ENCODE measurements at regions not wholly inside any gene's neighbourhood (a gene's known extent, or its start where the extent isn't known, plus 50 kb on each side); places are given as distances from the start of the nearest gene placed in this dataset.

DNA sequence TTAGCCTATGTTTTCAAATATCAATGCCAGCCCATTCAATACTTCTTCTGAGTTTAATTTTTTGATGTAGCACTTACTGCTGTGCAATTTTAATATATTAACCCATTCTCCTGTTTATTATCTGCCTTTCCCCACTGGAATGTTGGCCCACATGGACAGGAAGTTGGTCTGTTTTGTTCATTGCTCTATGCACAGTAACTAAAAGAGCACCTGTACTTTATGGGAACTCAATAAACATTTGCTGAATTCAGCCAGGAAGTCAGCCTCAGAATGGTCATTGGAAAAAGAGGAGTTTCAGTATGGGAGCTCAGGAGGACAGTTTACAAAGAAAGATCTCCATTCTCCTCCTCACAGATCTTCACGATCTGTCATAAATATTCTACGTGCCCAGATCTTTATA is 510.5 kb upstream of the AGA start:
- Mint-ChIP-seq H3K4me1 (ENCODE audit: low read depth, unreplicated experiment) (no peaks in the 10 kb centered on the region), H3K4me3 (ENCODE audit: unreplicated experiment) (no peak overlapping the region), H3K27ac (ENCODE audit: unreplicated experiment) (no peak overlapping the region), H3K27me3 (ENCODE audit: insufficient read depth, unreplicated experiment) (no peaks in the 10 kb centered on the region), H3K36me3 (ENCODE audit: insufficient read depth, unreplicated experiment) (no peaks in the 10 kb centered on the region), H3K9me3 (ENCODE audit: unreplicated experiment) (no peaks in the 10 kb centered on the region)
- H3K27me3 ChIP-seq (replicated peaks; ENCODE audit: control insufficient read depth, insufficient read depth, low read length): no peaks in the 10 kb centered on the region
- no peaks in the 10 kb centered on the region for H3K9me3 ChIP-seq
- no peak overlapping the region for H3K4me3 ChIP-seq (ENCODE audit: low read depth, low read length)
- intact Hi-C loops (cut with micrococcal nuclease; ENCODE audit: unreplicated experiment): no loop called here
- TF ChIP-seq, protein P1, sequence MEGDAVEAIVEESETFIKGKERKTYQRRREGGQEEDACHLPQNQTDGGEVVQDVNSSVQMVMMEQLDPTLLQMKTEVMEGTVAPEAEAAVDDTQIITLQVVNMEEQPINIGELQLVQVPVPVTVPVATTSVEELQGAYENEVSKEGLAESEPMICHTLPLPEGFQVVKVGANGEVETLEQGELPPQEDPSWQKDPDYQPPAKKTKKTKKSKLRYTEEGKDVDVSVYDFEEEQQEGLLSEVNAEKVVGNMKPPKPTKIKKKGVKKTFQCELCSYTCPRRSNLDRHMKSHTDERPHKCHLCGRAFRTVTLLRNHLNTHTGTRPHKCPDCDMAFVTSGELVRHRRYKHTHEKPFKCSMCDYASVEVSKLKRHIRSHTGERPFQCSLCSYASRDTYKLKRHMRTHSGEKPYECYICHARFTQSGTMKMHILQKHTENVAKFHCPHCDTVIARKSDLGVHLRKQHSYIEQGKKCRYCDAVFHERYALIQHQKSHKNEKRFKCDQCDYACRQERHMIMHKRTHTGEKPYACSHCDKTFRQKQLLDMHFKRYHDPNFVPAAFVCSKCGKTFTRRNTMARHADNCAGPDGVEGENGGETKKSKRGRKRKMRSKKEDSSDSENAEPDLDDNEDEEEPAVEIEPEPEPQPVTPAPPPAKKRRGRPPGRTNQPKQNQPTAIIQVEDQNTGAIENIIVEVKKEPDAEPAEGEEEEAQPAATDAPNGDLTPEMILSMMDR (IDR thresholded peaks at IDR 0.05; ENCODE audit: insufficient read depth in 1 of 2, low read depth in 1 of 2, low read length in 1 of 2, severe bottlenecking in 1 of 2, unreplicated experiment in 1 of 2): no peak
- BruUV-seq (replicated peaks): no TSS peak
- no peaks in the 10 kb centered on the region for H3K4me1 ChIP-seq
- ChIA-PET POLR2A (no interaction called here), CTCF (no interaction called here)
- DNase-seq: no peak
- H3K36me3 ChIP-seq (ENCODE audit: control insufficient read depth, insufficient read depth, low read length): no peaks in the 10 kb centered on the region

DNA sequence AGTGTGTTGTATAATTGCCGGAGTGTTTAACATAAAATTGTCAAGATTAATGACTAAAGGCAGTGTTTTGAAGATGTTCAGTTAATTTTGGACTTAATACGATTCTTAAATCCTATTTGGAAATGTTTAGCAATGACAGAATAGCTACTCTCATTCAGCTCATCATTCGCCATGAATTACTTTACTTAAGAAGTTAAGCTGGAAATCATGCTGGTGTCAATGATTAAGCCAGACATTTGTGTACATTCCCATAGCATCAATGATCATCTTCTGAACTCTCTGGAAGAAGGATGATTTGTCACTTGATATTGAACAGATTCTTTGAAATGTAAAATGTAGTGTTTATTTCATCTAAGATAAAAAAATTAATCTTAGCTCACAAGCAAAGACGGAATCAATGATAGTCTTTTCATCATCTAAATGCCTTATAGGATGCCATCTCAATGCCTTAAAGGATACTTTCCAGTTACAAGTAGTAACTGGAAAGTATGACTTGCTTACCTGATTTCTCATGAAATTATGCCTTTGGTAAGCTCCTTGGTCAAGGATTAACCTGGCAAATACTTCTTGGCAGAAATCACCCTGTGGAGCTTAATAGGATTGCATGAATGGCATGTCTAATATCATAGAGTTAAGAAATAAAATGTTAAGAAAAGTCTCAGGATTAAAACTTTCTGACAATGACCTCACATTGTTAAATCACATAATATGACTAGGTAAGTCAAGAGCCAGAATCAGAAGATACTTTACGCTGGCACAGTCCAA is 515.5 kb upstream of the AGA start:
- Mint-ChIP-seq H3K27ac (ENCODE audit: unreplicated experiment) (no peak overlapping the region), H3K4me3 (ENCODE audit: unreplicated experiment) (no peak overlapping the region), H3K27me3 (ENCODE audit: insufficient read depth, unreplicated experiment) (no peaks in the 10 kb centered on the region), H3K4me1 (ENCODE audit: low read depth, unreplicated experiment) (no peaks in the 10 kb centered on the region), H3K36me3 (ENCODE audit: insufficient read depth, unreplicated experiment) (no peaks in the 10 kb centered on the region), H3K9me3 (ENCODE audit: unreplicated experiment) (no peaks in the 10 kb centered on the region)
- TF ChIP-seq, protein P1 (IDR thresholded peaks at IDR 0.05; ENCODE audit: insufficient read depth in 1 of 2, low read depth in 1 of 2, low read length in 1 of 2, severe bottlenecking in 1 of 2, unreplicated experiment in 1 of 2): no peak
- Histone ChIP-seq H3K36me3 (ENCODE audit: control insufficient read depth, insufficient read depth, low read length) (no peaks in the 10 kb centered on the region), H3K9me3 (no peaks in the 10 kb centered on the region), H3K4me3 (ENCODE audit: low read depth, low read length) (no peak overlapping the region), H3K4me1 (no peaks in the 10 kb centered on the region), H3K27me3 (replicated peaks; ENCODE audit: control insufficient read depth, insufficient read depth, low read length) (no peaks in the 10 kb centered on the region)
- ChIA-PET POLR2A (no interaction called here), CTCF (interaction anchor here (0.5 kb wide), 1 partner anchor 393 kb away, joined by 3 read pairs; no protein-coding TSS in a partner anchor)
- no TSS peak for BruUV-seq (replicated peaks)
- DNase-seq: no peak
- intact Hi-C loops (cut with micrococcal nuclease; ENCODE audit: unreplicated experiment): no loop called here

DNA sequence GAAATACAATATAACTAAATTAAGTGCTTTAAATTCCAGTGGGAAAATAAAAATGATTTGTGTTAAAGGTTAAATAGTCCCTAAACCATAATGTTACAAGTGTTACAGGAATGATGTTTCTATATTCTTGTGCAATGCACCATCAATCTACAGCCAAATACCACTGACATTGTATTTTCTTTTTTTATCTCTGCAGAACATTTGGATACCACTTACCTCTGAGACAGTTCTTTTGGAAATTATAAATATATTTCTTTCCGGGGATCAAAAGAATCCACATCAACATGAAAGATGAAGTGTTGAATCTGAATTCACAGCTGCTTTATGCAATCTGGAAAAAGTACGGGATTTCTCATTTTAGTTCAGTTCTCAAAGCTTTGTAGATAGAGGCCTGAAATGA is 518.3 kb upstream of the AGA start:
- Mint-ChIP-seq H3K4me3 (ENCODE audit: unreplicated experiment) (no peak overlapping the region), H3K27ac (ENCODE audit: unreplicated experiment) (no peak overlapping the region), H3K36me3 (ENCODE audit: insufficient read depth, unreplicated experiment) (no peaks in the 10 kb centered on the region), H3K9me3 (ENCODE audit: unreplicated experiment) (no peaks in the 10 kb centered on the region), H3K4me1 (ENCODE audit: low read depth, unreplicated experiment) (no peaks in the 10 kb centered on the region), H3K27me3 (ENCODE audit: insufficient read depth, unreplicated experiment) (no peaks in the 10 kb centered on the region)
- no peak overlapping the region for H3K4me3 ChIP-seq (ENCODE audit: low read depth, low read length)
- no peak for DNase-seq
- H3K4me1 ChIP-seq: no peaks in the 10 kb centered on the region
- H3K27me3 ChIP-seq (replicated peaks; ENCODE audit: control insufficient read depth, insufficient read depth, low read length): no peaks in the 10 kb centered on the region
- intact Hi-C loops (cut with micrococcal nuclease; ENCODE audit: unreplicated experiment): no loop called here
- no peaks in the 10 kb centered on the region for H3K9me3 ChIP-seq
- H3K36me3 ChIP-seq (ENCODE audit: control insufficient read depth, insufficient read depth, low read length): no peaks in the 10 kb centered on the region
- BruUV-seq (replicated peaks): no TSS peak
- TF ChIP-seq, protein P1 (IDR thresholded peaks at IDR 0.05; ENCODE audit: insufficient read depth in 1 of 2, low read depth in 1 of 2, low read length in 1 of 2, severe bottlenecking in 1 of 2, unreplicated experiment in 1 of 2): no peak
- ChIA-PET POLR2A (no interaction called here), CTCF (no interaction called here)

Data from Caco-2 (cell line).